ENCODE measurements at regions not wholly inside any gene's neighbourhood (a gene's known extent, or its start where the extent isn't known, plus 50 kb on each side); places are given as distances from the start of the nearest gene placed in this dataset.

DNA sequence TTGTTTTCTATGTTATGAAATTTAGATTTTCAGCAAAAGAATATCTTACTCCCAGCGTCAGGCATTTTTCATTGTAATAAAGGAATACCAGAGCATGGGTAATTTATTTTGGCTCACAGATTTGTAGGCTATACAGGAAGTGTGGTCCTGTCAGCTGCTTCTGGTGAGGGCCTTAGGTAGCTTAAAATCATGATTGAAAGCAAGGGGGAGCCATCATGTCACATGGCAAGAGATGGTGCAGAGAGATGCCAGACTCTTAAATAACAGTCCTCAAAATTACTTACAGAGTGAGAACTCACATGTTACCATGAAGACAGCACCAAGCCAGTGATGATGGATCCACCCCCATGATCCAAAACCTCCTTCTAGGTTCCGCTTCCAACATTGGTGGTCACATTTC lies 825.0 kb upstream of the CHORDC1 start:
- TF ChIP-seq SMAD3 (CRISPR knock-in tag; IDR thresholded peaks at IDR 0.05; ENCODE audit: borderline replicate concordance) (no peak), ZBTB21 (CRISPR knock-in tag; IDR thresholded peaks at IDR 0.05; ENCODE audit: borderline replicate concordance) (no peak), CBFB (CRISPR knock-in tag; IDR thresholded peaks at IDR 0.05; ENCODE audit: low read depth) (no peak), CTCF (IDR thresholded peaks at IDR 0.05) (no peak)
- TF ChIP-seq, protein P1, sequence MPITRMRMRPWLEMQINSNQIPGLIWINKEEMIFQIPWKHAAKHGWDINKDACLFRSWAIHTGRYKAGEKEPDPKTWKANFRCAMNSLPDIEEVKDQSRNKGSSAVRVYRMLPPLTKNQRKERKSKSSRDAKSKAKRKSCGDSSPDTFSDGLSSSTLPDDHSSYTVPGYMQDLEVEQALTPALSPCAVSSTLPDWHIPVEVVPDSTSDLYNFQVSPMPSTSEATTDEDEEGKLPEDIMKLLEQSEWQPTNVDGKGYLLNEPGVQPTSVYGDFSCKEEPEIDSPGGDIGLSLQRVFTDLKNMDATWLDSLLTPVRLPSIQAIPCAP (CRISPR knock-in tag; IDR thresholded peaks at IDR 0.05), result no peak
